Liver (tissue), 8 donors: ENCODE measurements at regions not wholly inside any gene's neighbourhood (a gene's known extent, or its start where the extent isn't known, plus 50 kb on each side); places are given as distances from the start of the nearest gene placed in this dataset.

Source experiments
- DNase-seq: peaks from one replicate; pipeline ENCODE4 v3.0.0-alpha.2; 2017; ENCODE audit warnings: low spot score
- H3K27ac ChIP-seq, 2 donors: one replicate each; pipeline ENCODE4 v1.7.0; 2013; ENCODE audit warnings: inconsistent platforms in 2 of 2, low read length in 2 of 2, control low read depth in 1 of 2, low read depth in 1 of 2, mild to moderate bottlenecking in 1 of 2
- H3K27me3 ChIP-seq, 4 donors: one replicate each; pipeline versions ENCODE4 v1.6.1 to v1.7.0; 2013; ENCODE audit warnings: low read length in 3 of 4, inconsistent platforms in 1 of 4, mild to moderate bottlenecking in 1 of 4, moderate library complexity in 1 of 4; ENCODE audit not compliant: control insufficient read depth in 4 of 4, insufficient read depth in 4 of 4
- H3K36me3 ChIP-seq, 4 donors: one replicate each; pipeline versions ENCODE4 v1.6.1 to v1.7.0; 2013; ENCODE audit warnings: low read length in 3 of 4, mild to moderate bottlenecking in 3 of 4, low read depth in 1 of 4, moderate library complexity in 1 of 4; ENCODE audit not compliant: control insufficient read depth in 4 of 4, insufficient read depth in 3 of 4
- H3K4me1 ChIP-seq, 4 donors: one replicate each; pipeline versions ENCODE4 v1.6.1 to v1.7.0; 2013; ENCODE audit warnings: low read length in 3 of 4, mild to moderate bottlenecking in 3 of 4, moderate library complexity in 1 of 4; ENCODE audit not compliant: control insufficient read depth in 4 of 4, insufficient read depth in 4 of 4
- H3K4me3 ChIP-seq, 3 donors: one replicate each; pipeline versions ENCODE4 v1.6.1 to v1.7.0; 2013; ENCODE audit warnings: low read length in 3 of 3, control low read depth in 1 of 3, low read depth in 1 of 3, mild to moderate bottlenecking in 1 of 3
- H3K9ac ChIP-seq, 2 donors: one replicate each; pipeline ENCODE4 v1.7.0; 2013; ENCODE audit warnings: low read length in 2 of 2, mild to moderate bottlenecking in 2 of 2, moderate library complexity in 2 of 2, control low read depth in 1 of 2, low read depth in 1 of 2
- H3K9me3 ChIP-seq, 4 donors: one replicate each; pipeline versions ENCODE4 v1.6.1 to v1.7.0; 2013; ENCODE audit warnings: low read length in 3 of 4; ENCODE audit not compliant: control insufficient read depth in 4 of 4
- ATF3 ChIP-seq: IDR thresholded peaks from 2 replicates; pipeline ENCODE4 v1.6.1; 2016; ENCODE audit warnings: antibody characterized with exemption
- CTCF ChIP-seq: fragments of 150-350 bp; IDR thresholded peaks from 2 replicates; pipeline ENCODE4 v1.5.1; 2017; ENCODE audit warnings: improper control_type of control experiment, low read depth, low read length; ENCODE audit not compliant: missing input control
- EGR1 ChIP-seq, 2 donors: IDR thresholded peaks; 2 replicates each; pipeline ENCODE4 v1.6.1; 2016 to 2018; ENCODE audit warnings: antibody characterized with exemption in 2 of 2, low read depth in 2 of 2
- FOXA1 ChIP-seq: IDR thresholded peaks from 2 replicates; pipeline ENCODE4 v1.6.1; 2016; ENCODE audit warnings: antibody characterized with exemption
- FOXA2 ChIP-seq: IDR thresholded peaks from 2 replicates; pipeline ENCODE4 v1.6.1; 2016; ENCODE audit warnings: antibody characterized with exemption
- GABPA ChIP-seq, 2 donors: IDR thresholded peaks in 1 of 2; conservative IDR thresholded peaks in 1 of 2; 2 replicates each; pipeline ENCODE4 v1.6.1; 2016; ENCODE audit warnings: antibody characterized with exemption in 2 of 2, mild to moderate bottlenecking in 1 of 2, moderate library complexity in 1 of 2
- HNF4A ChIP-seq, 2 donors: conservative IDR thresholded peaks; 2 replicates each; pipeline ENCODE4 v1.6.1; 2016; ENCODE audit warnings: antibody characterized with exemption in 2 of 2, mild to moderate bottlenecking in 2 of 2
- HNF4G ChIP-seq: IDR thresholded peaks from 2 replicates; pipeline ENCODE4 v1.6.1; 2016; ENCODE audit warnings: antibody characterized with exemption
- JUND ChIP-seq, 2 donors: IDR thresholded peaks; 2 replicates each; pipeline ENCODE4 v1.6.1; 2016; ENCODE audit warnings: antibody characterized with exemption in 2 of 2
- MAX ChIP-seq: IDR thresholded peaks from 2 replicates; pipeline ENCODE4 v1.6.1; 2016; ENCODE audit warnings: antibody characterized with exemption
- NR2F2 ChIP-seq: IDR thresholded peaks from 2 replicates; pipeline ENCODE4 v1.6.1; 2016; ENCODE audit warnings: antibody characterized with exemption
- RAD21 ChIP-seq, 2 donors: IDR thresholded peaks; 2 replicates each; pipeline ENCODE4 v1.6.1; 2016; ENCODE audit warnings: antibody characterized with exemption in 2 of 2, mild to moderate bottlenecking in 2 of 2
- REST ChIP-seq: IDR thresholded peaks from 2 replicates; pipeline ENCODE4 v1.6.1; 2016; ENCODE audit warnings: antibody characterized with exemption, mild to moderate bottlenecking
- RXRA ChIP-seq, 2 donors: IDR thresholded peaks; 2 replicates each; pipeline ENCODE4 v1.6.1; 2017 to 2018; ENCODE audit warnings: antibody characterized with exemption in 2 of 2, mild to moderate bottlenecking in 1 of 2
- SP1 ChIP-seq: IDR thresholded peaks from 2 replicates; pipeline ENCODE4 v1.6.1; 2018; ENCODE audit warnings: antibody characterized with exemption, mild to moderate bottlenecking
- TAF1 ChIP-seq: conservative IDR thresholded peaks from 2 replicates; pipeline ENCODE4 v1.6.1; 2016; ENCODE audit warnings: antibody characterized with exemption, mild to moderate bottlenecking
- YY1 ChIP-seq: IDR thresholded peaks from 2 replicates; pipeline ENCODE4 v1.6.1; 2016; ENCODE audit warnings: antibody characterized with exemption, mild to moderate bottlenecking
- WGBS: extraction: QIAGEN DNeasy Blood & Tissue Kit; methylation state at CpG from one replicate; pipeline ENCODE4 v1.1.7; 2013; 5-methylcytosine and 5-hydroxymethylcytosine counted together
- TF ChIP-seq, protein P1 (sequence below): IDR thresholded peaks from 2 replicates; pipeline ENCODE4 v1.6.1; 2016; ENCODE audit warnings: antibody characterized with exemption
- donor health status: healthy.
- donor health status: healthy.
- donor health status: healthy.
- donor health status: healthy.
- donor health status: healthy.

DNA sequence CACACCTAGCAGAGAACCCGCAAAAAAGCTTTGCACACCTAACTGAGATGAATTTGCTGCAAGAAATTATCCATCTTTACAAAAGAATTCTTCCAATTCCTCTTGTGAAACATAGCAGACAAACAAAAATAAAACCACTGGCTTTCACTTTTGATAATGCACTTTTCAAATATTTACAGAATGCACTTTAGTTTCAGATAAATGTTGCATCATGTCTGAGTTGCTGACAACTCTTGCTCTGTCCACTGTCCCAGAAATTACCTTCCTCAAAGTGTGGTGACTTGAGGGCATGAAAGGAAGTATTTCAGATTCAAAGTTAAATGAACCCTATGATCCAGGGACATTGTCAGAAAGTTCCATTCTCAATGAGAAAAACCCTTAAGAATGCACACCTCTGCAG, 256.2 kb upstream of the PARD3B start:
- Histone ChIP-seq H3K9ac (no peak overlapping the region), H3K4me3 (no peak overlapping the region), H3K36me3 (no peaks in the 10 kb centered on the region), H3K4me1 (peaks cover 0 to 4% (median 0%) of the 10 kb centered on the region in 4 donors), H3K9me3 (no peaks in the 10 kb centered on the region), H3K27me3 (no peaks in the 10 kb centered on the region), H3K27ac (no peak overlapping the region)
- no peak for DNase-seq
- TF ChIP-seq REST (no peak), FOXA2 (no peak), FOXA1 (no peak), SP1 (no peak), NR2F2 (no peak), RAD21 (IDR thresholded peaks at IDR 0.05) (no peak), RXRA (IDR thresholded peaks at IDR 0.05) (no peak), ATF3 (no peak), MAX (no peak), HNF4G (no peak)
- TF ChIP-seq, protein P1, sequence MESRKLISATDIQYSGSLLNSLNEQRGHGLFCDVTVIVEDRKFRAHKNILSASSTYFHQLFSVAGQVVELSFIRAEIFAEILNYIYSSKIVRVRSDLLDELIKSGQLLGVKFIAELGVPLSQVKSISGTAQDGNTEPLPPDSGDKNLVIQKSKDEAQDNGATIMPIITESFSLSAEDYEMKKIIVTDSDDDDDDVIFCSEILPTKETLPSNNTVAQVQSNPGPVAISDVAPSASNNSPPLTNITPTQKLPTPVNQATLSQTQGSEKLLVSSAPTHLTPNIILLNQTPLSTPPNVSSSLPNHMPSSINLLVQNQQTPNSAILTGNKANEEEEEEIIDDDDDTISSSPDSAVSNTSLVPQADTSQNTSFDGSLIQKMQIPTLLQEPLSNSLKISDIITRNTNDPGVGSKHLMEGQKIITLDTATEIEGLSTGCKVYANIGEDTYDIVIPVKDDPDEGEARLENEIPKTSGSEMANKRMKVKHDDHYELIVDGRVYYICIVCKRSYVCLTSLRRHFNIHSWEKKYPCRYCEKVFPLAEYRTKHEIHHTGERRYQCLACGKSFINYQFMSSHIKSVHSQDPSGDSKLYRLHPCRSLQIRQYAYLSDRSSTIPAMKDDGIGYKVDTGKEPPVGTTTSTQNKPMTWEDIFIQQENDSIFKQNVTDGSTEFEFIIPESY, result no peak
- WGBS, result 92% methylated on average over 1 of the region's 1 CpG

DNA sequence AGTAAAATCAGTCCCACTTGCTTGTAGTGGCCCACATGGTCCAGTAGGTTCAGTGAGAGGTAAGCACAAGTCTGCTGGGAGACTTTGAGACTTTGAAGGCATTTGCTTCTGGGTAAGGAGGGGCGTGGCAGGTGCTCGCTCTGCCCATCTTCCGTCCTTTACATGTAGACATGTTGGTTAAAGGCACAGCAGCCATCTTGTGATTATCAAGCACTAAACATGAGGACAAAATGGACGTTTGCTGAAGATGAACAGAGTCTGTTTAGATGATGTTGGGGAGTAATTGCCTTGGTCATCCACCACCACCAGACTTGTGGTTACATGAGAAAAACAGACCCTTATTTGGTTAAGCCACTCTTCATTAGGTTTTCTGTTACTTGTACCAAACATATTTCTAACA, 252.8 kb upstream of the PARD3B start:
- H3K36me3 ChIP-seq, result no peaks in the 10 kb centered on the region
- no peak for TF ChIP-seq JUND (IDR thresholded peaks at IDR 0.05)
- TF ChIP-seq, protein P1, result no peak
- TF ChIP-seq CTCF, result no peak
- TF ChIP-seq RXRA (IDR thresholded peaks at IDR 0.05), result no peak
- TF ChIP-seq ATF3, result no peak
- no peak for TF ChIP-seq HNF4A (conservative IDR thresholded peaks at IDR 0.05)
- TF ChIP-seq SP1, result no peak
- no peak for TF ChIP-seq TAF1
- no peak for TF ChIP-seq HNF4G
- TF ChIP-seq FOXA1, result no peak
- no peak for TF ChIP-seq NR2F2
- no peak for TF ChIP-seq YY1
- no peak for TF ChIP-seq MAX
- TF ChIP-seq GABPA (IDR thresholded peaks at IDR 0.05 in 1 of 2, conservative IDR thresholded peaks at IDR 0.05 in 1 of 2), result no peak
- no peak for TF ChIP-seq FOXA2
- TF ChIP-seq EGR1 (IDR thresholded peaks at IDR 0.05; ENCODE audit: low read depth in 2 of 2), result no peak
- TF ChIP-seq REST, result no peak
- no peaks in the 10 kb centered on the region for H3K9me3 ChIP-seq
- no peak for DNase-seq
- H3K27ac ChIP-seq, result no peak overlapping the region
- H3K4me1 ChIP-seq, result peaks cover 0 to 4% (median 0%) of the 10 kb centered on the region in 4 donors
- H3K27me3 ChIP-seq, result no peaks in the 10 kb centered on the region
- H3K9ac ChIP-seq, result no peak overlapping the region
- no peak overlapping the region for H3K4me3 ChIP-seq
- 85% methylated on average over 4 of the region's 4 CpGs for WGBS
